ENCODE measurements at regions not wholly inside any gene's neighbourhood (a gene's known extent, or its start where the extent isn't known, plus 50 kb on each side); places are given as distances from the start of the nearest gene placed in this dataset.
"Not testable (repeated sequence)": the region's sequence is repeated elsewhere in the genome, so short reads cannot be mapped to it uniquely, and the experiment has no call there.

- no peak for DNase-seq
Observed at GRCh38 chr6:14218519-14218800, 100.9 kb downstream of the CD83 start.

GRCh38 chr6:14221564-14222279 is 104.2 kb downstream of the CD83 start:
- no peak for DNase-seq

- DNase-seq = no peak
Observed at GRCh38 chr6:14222956-14223355, 105.4 kb downstream of the CD83 start.

GRCh38 chr6:14224359-14225103 is 107.0 kb downstream of the CD83 start:
- no peak for DNase-seq

GRCh38 chr6:14226051-14226660 is 108.6 kb downstream of the CD83 start:
- no peak for DNase-seq

- no peak for DNase-seq
Observed at GRCh38 chr6:14228571-14228970, 111.0 kb downstream of the CD83 start.

- no peak for DNase-seq
Observed at GRCh38 chr6:14231071-14231483, 113.5 kb downstream of the CD83 start.

- DNase-seq = no peak
Observed at GRCh38 chr6:14231501-14232280, 114.1 kb downstream of the CD83 start.

GRCh38 chr6:14232889-14233288 is 115.3 kb downstream of the CD83 start:
- no peak for DNase-seq

GRCh38 chr6:14235653-14236356 is 118.2 kb downstream of the CD83 start:
- DNase-seq = no peak

GRCh38 chr6:14239097-14239496 is 121.5 kb downstream of the CD83 start:
- DNase-seq = no peak

GRCh38 chr6:14240411-14241166 is 123.0 kb downstream of the CD83 start:
- no peak for DNase-seq

- DNase-seq = no peak
Observed at GRCh38 chr6:14241255-14242070, 123.9 kb downstream of the CD83 start.

GRCh38 chr6:14242912-14243311 is 125.3 kb downstream of the CD83 start:
- DNase-seq = not testable (repeated sequence)

- DNase-seq = no peak
Observed at GRCh38 chr6:14243597-14243996, 126.0 kb downstream of the CD83 start.

GRCh38 chr6:14246876-14247275 is 129.3 kb downstream of the CD83 start:
- no peak for DNase-seq

GRCh38 chr6:14250573-14250972 is 133.0 kb downstream of the CD83 start:
- no peak for DNase-seq

- no peak for DNase-seq
Observed at GRCh38 chr6:14252271-14252850, 134.8 kb downstream of the CD83 start.

- DNase-seq = no peak
Observed at GRCh38 chr6:14254505-14254904, 136.9 kb downstream of the CD83 start.

- no peak for DNase-seq
Observed at GRCh38 chr6:14255916-14256315, 138.3 kb downstream of the CD83 start.

- DNase-seq = no peak
Observed at GRCh38 chr6:14258117-14258516, 140.5 kb downstream of the CD83 start.

Data from SIG-M5 (cell line).